ENCODE measurements at regions not wholly inside any gene's neighbourhood (a gene's known extent, or its start where the extent isn't known, plus 50 kb on each side); places are given as distances from the start of the nearest gene placed in this dataset.

DNA sequence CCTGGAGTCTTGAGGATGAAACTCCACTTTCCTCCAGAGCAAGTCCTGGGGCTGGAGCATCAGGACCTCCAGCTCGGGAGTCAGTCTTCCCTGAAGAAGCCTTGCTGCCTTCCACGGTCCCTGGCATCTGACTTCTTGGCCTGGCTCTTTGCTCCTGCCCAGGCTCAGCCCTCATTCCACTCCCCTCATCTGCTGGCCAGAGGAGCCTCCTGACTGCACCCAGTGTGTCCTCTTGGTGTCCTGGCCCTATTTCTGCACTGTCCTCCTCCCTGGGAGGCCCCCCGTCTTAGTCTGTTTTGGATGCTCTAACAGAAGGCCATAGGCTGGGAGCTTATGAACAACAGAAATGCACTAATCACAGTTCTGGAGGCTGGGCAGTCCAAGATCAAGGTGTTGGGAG is 231.5 kb downstream of the LOXHD1 start:
- Histone ChIP-seq H3K36me3 (no peaks in the 10 kb centered on the region), H3K27me3 (replicated peaks; ENCODE audit: insufficient read depth) (no peaks in the 10 kb centered on the region), H3K27ac (no peak overlapping the region), H3K9me3 (no peaks in the 10 kb centered on the region), H3K4me1 (ENCODE audit: control insufficient read depth in 1 of 2, low read depth in 2 of 2) (peaks cover 0 to 4% of the 10 kb centered on the region in 2 donors), H3K4me3 (no peak overlapping the region)
- DNase-seq (ENCODE audit: low spot score): no peak
- TF ChIP-seq CTCF (IDR thresholded peaks at IDR 0.05): no peak
- no peak for ATAC-seq (ENCODE audit: insufficient number of reproducible peaks, low FRiP score, low read depth)

DNA sequence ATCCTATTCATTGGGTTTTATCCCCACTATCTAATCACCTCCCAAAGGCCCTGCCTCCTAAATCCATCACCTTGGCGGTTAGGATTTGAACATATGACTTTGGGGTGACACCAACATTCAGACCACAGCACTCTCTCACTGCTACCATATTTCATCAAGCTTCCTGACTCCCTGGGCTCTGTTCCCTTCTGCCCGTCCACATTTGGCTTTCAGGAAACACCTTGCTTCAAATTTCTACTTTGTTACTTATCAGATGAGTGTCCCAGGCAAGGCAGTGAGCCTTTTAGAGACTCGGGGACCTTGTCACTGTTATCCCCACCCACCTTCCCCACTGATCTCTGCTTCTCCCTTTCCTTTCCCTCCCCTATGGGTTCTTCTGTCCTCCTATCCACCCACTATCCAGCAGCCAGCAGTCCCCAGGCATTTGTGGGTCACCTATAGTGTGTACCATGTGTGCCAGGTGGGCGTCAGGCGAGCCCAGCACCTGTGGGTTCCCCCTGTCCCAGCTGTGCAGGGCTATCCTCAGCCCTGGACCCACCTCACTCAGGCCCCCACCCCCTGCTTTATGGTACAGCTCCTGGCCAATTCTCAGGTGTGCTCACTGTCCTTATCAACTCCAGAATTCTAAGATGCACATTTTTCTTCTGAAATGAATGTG is 230.9 kb downstream of the LOXHD1 start:
- ATAC-seq (ENCODE audit: insufficient number of reproducible peaks, low FRiP score, low read depth): no peak
- TF ChIP-seq CTCF (IDR thresholded peaks at IDR 0.05): no peak
- H3K36me3 ChIP-seq: no peaks in the 10 kb centered on the region
- H3K27ac ChIP-seq: no peak overlapping the region
- no peaks in the 10 kb centered on the region for H3K27me3 ChIP-seq (replicated peaks; ENCODE audit: insufficient read depth)
- H3K9me3 ChIP-seq: no peaks in the 10 kb centered on the region
- H3K4me1 ChIP-seq (ENCODE audit: control insufficient read depth in 1 of 2, low read depth in 2 of 2): peaks cover 0 to 4% of the 10 kb centered on the region in 2 donors
- H3K4me3 ChIP-seq: no peak overlapping the region
- DNase-seq (ENCODE audit: low spot score): no peak

DNA sequence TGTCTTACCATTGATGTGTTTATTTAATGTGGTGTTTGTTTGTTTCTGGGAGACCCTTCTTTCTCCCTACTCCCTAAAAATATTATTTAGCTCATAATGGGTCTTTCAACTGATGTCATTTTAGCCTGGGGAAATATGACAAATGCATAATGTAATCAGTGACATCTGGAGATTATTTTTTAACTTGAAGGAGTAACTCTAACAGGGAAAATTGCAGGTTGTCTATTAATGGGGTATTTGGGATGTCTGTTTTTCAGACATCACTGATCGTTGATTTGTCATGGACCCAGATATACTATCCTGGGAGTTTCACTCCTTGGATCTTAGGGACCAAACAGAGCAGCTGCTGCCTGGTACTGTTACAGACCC is 230.4 kb downstream of the LOXHD1 start:
- ATAC-seq (ENCODE audit: insufficient number of reproducible peaks, low FRiP score, low read depth) (no peak), DNase-seq (ENCODE audit: low spot score) (no peak)
- H3K4me3 ChIP-seq: no peak overlapping the region
- H3K9me3 ChIP-seq: no peaks in the 10 kb centered on the region
- H3K36me3 ChIP-seq: no peaks in the 10 kb centered on the region
- peaks cover 0 to 4% of the 10 kb centered on the region in 2 donors for H3K4me1 ChIP-seq (ENCODE audit: control insufficient read depth in 1 of 2, low read depth in 2 of 2)
- H3K27me3 ChIP-seq (replicated peaks; ENCODE audit: insufficient read depth): no peaks in the 10 kb centered on the region
- no peak overlapping the region for H3K27ac ChIP-seq
- TF ChIP-seq CTCF (IDR thresholded peaks at IDR 0.05): no peak
